ENCODE measurements at regions not wholly inside any gene's neighbourhood (a gene's known extent, or its start where the extent isn't known, plus 50 kb on each side); places are given as distances from the start of the nearest gene placed in this dataset.
"Not testable (repeated sequence)": the region's sequence is repeated elsewhere in the genome, so short reads cannot be mapped to it uniquely, and the experiment has no call there.

DNA sequence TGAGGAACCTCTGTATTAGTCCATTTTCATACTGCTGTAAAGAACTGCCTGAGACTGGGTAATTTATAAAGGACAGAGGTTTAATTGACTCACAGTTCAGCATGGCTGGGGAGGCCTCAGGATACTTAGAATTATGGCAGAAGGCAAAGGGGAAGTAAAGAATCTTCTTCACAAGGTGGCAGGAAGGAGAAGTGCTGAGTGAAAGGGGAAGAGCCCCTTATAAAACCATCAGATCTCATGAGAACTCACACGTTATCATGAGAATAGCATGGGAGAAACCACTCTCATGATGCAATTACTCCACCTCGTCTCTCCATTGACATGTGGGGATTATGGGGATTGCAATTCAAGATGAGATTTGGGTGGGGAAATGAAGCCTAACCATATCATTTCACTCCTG is 211.4 kb upstream of the TUT7 start:
- H4K5ac ChIP-seq (ENCODE audit: low read depth, low read length); H4K91ac ChIP-seq (ENCODE audit: insufficient read depth, low read depth, low read length); H3K27me3 ChIP-seq (ENCODE audit: control insufficient read depth, insufficient read depth, low read length); dilution Hi-C loops (cut with HindIII; ENCODE audit: low sequenced_read_pairs, unreplicated experiment); CTCF ChIA-PET; H4K8ac ChIP-seq (ENCODE audit: low read depth in 2 of 2, low read length in 2 of 2); H2BK120ac ChIP-seq (ENCODE audit: low read depth, low read length); DNase-seq; H2AFZ ChIP-seq (replicated peaks; ENCODE audit: low read length, poor library complexity); intact Hi-C loops (cut with micrococcal nuclease); H3K23ac ChIP-seq (ENCODE audit: low read depth, low read length); BruUV-seq (replicated peaks); POLR2A ChIA-PET (ENCODE audit: unreplicated experiment); H3K4me3 ChIP-seq (ENCODE audit: insufficient read depth, low read depth, low read length); H2AK9ac ChIP-seq (replicated peaks; ENCODE audit: low read depth, low read length, poor library complexity); H3K9me3 ChIP-seq (ENCODE audit: control insufficient read depth, insufficient read depth, low read length); H3K79me1 ChIP-seq (ENCODE audit: low read depth in 1 of 2, low read length in 2 of 2); H2AK5ac ChIP-seq (ENCODE audit: low read depth, low read length); H3K36me3 ChIP-seq (ENCODE audit: control insufficient read depth, insufficient read depth, low read length); in situ Hi-C loops (cut with MboI; ENCODE audit: low sequenced_read_pairs); H4K20me1 ChIP-seq (ENCODE audit: insufficient read depth, low read length); H2BK15ac ChIP-seq (ENCODE audit: low read depth, low read length); H2BK5ac ChIP-seq (ENCODE audit: low read depth, low read length, poor library complexity, severe bottlenecking); ATAC-seq (ENCODE audit: low read depth); H3K4ac ChIP-seq (ENCODE audit: low read depth, low read length); H3K14ac ChIP-seq (replicated peaks; ENCODE audit: low read depth, low read length); H3K9me1 ChIP-seq (ENCODE audit: insufficient read depth, low read length); H3K4me2 ChIP-seq (ENCODE audit: low read depth, low read length); H3K56ac ChIP-seq (ENCODE audit: extremely low read depth, insufficient read depth, low read length); H3K27ac ChIP-seq (ENCODE audit: insufficient read depth, low read length); H3K9ac ChIP-seq (ENCODE audit: low read depth, low read length); H3K4me1 ChIP-seq (ENCODE audit: control insufficient read depth, insufficient read depth, low read length); H2BK20ac ChIP-seq (ENCODE audit: low read depth, low read length); H3K18ac ChIP-seq (ENCODE audit: low read depth, low read length): not testable (repeated sequence)
- WGBS, 2 experiments (ENCODE audit: extremely low coverage in 2 of 2, insufficient read length in 1 of 2): no CpG with 5 or more reads among the region's 2 CpGs
